LNCaP clone FGC (cell line): ENCODE measurements at regions not wholly inside any gene's neighbourhood (a gene's known extent, or its start where the extent isn't known, plus 50 kb on each side); places are given as distances from the start of the nearest gene placed in this dataset.

Source experiments
- DNase-seq: peaks from one replicate; pipeline ENCODE4 v3.0.0-alpha.2; 2011; ENCODE audit warnings: low read depth
- H3K4me3 ChIP-seq: 2 replicates; pipeline ENCODE4 v1.5.1; 2011; ENCODE audit warnings: mild to moderate bottlenecking, low read depth, low read length, control low read depth
- TF ChIP-seq, protein P1 (sequence below): IDR thresholded peaks from 2 replicates; pipeline ENCODE4 v1.5.1; 2012; ENCODE audit warnings: mild to moderate bottlenecking; ENCODE audit not compliant: control insufficient read depth, insufficient read depth; ENCODE audit errors: extremely low read depth

DNA sequence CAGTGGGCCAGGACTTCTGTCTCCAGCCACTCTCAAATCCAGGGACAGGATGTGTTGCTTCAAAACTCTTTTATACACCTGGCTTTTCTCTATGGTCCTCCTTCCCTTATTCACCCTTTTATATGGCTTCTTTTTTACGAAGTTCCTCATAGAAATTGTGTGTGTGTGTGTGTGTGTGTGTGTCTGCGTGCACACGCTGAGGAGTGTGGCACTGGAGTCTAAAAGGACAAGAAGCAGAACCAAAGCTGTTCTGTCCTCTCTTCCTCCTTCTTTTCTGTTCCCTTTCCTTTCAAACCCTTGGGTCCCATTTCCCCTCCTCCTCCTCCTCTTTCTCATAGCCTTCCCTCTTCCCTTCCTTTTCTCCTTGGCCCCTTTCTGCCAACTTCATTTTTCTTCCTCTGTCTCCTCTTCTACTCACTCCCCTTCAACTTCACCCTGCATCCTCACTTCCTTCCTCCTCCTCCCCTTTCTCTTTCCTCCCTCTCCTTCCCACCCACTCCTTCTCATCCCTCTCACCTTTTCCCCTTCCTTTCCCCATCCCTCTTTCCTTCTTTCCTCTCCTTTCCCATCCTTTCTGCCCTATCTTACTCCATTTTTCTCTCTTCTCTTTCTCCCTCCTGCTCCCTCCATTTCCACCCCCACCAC lies 360.5 kb downstream of the MID1IP1 start:
- no peak for DNase-seq
- no peak overlapping the region for H3K4me3 ChIP-seq
- TF ChIP-seq, protein P1, sequence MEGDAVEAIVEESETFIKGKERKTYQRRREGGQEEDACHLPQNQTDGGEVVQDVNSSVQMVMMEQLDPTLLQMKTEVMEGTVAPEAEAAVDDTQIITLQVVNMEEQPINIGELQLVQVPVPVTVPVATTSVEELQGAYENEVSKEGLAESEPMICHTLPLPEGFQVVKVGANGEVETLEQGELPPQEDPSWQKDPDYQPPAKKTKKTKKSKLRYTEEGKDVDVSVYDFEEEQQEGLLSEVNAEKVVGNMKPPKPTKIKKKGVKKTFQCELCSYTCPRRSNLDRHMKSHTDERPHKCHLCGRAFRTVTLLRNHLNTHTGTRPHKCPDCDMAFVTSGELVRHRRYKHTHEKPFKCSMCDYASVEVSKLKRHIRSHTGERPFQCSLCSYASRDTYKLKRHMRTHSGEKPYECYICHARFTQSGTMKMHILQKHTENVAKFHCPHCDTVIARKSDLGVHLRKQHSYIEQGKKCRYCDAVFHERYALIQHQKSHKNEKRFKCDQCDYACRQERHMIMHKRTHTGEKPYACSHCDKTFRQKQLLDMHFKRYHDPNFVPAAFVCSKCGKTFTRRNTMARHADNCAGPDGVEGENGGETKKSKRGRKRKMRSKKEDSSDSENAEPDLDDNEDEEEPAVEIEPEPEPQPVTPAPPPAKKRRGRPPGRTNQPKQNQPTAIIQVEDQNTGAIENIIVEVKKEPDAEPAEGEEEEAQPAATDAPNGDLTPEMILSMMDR, result no peak

- no peak overlapping the region for H3K4me3 ChIP-seq
- no peak for DNase-seq
Observed at GRCh38 chrX:39162322-39162735, 361.1 kb downstream of the MID1IP1 start.

GRCh38 chrX:39163581-39164126 lies 362.4 kb downstream of the MID1IP1 start:
- H3K4me3 ChIP-seq, result no peak overlapping the region
- TF ChIP-seq, protein P1, result no peak
- no peak for DNase-seq

More at GRCh38 chrX:39162322-39162735, 361.1 kb downstream of the MID1IP1 start:
- TF ChIP-seq, protein P1, result no peak

DNA sequence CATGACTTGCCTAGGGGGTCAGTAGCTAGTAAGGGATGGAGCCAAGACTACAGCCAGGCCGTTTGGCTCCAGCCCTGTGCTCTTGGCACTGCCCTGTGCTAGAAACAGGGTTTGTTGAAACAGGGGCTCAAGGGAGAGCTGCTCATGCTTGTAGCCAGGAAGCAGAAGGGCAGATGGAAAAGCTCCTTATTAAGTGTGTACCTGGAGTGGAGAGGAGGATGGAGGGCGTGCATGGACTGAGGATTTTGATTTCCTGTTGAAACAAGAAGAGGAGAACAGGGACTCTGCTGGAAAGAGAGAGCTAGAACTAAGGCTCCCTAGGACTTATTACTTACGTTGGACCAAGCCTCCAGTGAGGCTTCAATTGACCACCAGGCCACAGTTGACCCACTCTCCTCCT lies 363.0 kb downstream of the MID1IP1 start:
- TF ChIP-seq, protein P1, result no peak
- no peak overlapping the region for H3K4me3 ChIP-seq
- no peak for DNase-seq

DNA sequence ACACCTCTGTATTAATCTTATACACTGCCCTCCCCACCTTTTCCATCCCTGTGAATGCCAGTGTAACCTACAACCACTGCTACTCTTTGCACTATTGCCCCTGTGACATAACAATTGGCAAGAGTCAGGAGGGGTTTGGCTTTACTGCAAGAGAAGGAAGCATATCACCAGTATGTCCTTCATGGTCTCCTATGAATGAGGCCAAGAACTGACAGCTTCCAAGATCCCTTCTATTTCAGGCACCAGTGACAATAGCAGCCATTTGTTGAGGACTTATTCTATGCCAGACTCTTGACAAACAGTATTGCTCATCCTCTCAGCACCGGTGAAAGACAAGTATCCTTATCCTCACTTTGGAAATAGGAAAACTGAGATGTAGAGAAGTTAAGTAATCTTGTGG lies 363.9 kb downstream of the MID1IP1 start:
- no peak for DNase-seq
- H3K4me3 ChIP-seq, result no peak overlapping the region
- TF ChIP-seq, protein P1, result no peak

- H3K4me3 ChIP-seq, result no peak overlapping the region
- TF ChIP-seq, protein P1, result no peak
- DNase-seq, result no peak
Observed at GRCh38 chrX:39165773-39166172, 364.5 kb downstream of the MID1IP1 start.

DNA sequence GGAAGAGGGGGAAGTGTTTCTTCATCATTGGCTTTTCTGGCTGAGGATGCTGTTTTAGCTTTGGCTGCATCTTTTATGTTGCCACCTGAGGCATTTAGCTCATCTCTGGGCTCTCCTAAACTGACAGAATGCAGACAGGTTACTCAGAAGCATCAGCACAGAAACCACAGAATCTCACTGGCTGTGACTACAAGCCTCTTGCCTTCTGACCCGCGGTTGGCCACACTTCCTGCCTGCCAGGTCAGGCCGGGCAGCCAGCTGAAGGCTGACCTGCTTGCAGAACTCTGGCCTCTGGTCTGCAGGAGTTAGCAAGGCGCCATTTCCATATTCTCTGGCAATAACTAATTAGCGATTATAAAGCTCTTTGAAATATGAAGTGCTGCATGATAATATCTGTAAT lies 366.5 kb downstream of the MID1IP1 start:
- TF ChIP-seq, protein P1, result no peak
- DNase-seq, result no peak
- H3K4me3 ChIP-seq, result no peak overlapping the region
